GM12874 (cell line): ENCODE measurements at regions not wholly inside any gene's neighbourhood (a gene's known extent, or its start where the extent isn't known, plus 50 kb on each side); places are given as distances from the start of the nearest gene placed in this dataset.

Experiments
- CTCF ChIP-seq: IDR thresholded peaks from 2 replicates; pipeline ENCODE4 v1.5.1; 2011; ENCODE audit warnings: low read depth, mild to moderate bottlenecking, control low read depth, low read length, moderate library complexity; ENCODE audit not compliant: insufficient read depth

DNA sequence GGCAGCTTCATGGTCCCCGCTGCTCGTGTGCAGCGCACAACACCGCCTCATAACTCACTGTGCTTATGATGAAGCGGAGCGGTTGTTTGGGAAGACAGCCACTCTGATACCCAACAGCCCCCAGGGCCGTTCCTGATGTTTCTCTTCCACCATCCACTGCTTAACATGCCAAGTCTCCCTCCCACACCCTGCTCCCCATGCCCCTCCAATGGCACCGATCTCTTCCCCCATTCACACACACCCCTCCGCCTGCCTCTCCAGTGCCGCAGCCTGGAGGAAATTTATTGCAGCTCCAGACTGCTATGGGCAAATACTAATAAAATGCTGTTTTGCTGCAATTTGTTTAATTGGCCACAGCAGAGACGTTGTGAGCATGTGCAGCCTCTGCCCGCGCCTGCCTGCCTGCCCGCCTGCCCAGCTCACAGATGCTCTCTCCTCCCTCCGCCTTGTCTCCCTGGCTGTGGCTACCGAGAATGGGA lies 80.3 kb upstream of the LHX1 start:
- TF ChIP-seq CTCF: no peak

DNA sequence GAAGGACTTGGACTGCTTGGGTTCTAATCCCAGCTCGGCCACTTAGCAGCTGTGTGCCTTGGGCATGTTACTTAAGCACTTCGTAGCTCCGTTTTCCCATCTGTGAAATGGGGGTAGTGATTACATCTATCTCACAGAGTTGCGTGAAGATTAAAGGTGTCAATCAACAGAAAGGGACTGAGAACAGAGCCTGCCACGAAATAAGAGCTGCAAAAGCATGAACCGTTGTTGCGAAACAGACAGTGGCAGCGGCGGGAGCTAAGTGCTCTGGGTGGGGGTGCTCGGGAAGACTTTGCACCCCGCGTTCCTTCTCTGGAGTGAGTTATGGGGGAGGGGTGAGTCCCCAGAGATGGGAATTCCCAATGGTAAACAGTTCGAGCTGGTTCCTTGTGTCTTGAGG lies 79.6 kb upstream of the LHX1 start:
- TF ChIP-seq CTCF: no peak

DNA sequence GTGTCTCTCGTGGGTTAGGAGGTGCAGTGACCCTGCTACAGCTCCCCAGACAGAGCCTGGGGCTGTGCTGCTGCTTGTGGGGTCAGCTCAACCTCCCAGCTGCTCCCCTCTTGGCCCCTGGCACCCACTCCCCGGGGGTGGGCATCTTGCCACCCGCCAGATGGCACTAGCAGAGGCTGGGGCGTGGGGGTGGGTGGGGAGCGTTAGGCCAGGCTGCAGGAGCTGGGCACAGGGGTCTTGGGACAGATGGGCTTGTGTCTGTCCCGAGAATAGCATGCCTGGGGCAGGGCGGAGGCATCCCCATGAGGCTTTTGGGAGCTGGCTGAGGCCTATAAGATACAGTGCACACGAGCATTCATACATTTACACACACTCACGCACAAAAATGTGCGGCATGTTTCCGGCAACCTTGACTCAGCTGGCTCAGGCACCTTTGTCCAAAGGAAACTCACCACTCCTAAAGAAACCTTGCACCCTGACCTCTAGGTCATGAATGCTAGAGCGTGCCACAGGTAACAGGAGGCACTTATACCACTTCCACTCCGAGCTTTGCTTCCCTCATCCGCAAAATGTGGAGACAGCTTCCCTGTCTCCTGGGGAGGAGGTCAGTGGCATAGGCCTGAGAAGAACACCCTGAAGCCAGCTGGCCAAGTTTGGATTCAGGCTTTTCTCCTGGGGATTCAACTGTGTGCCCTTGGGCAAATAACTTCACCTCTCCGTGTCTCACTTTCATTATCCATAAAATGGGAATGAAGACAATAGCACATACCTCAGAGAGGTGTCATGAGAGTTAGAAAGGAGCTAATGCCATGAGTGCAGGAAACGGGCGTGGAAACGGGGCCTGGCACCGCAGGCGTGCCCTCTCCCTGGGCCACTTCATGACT lies 78.9 kb upstream of the LHX1 start:
- no peak for TF ChIP-seq CTCF

DNA sequence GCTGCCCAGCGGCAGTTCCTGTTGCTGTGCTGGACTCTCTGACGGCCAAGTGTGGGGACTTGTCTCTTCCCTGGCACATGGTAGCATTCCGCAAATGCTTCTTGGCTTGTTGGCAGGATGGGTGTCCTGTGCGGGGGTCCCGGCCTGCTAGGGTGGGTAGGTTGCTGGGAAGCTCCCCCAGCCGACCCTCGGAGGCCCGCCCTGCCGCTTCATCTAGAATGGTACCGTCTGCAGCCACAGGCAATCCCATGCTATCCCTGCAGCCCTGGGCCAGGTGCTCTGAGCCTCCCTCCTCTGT lies 78.3 kb upstream of the LHX1 start:
- TF ChIP-seq CTCF: no peak

GRCh38 chr17:36859706-36860105 lies 77.6 kb upstream of the LHX1 start:
- no peak for TF ChIP-seq CTCF

DNA sequence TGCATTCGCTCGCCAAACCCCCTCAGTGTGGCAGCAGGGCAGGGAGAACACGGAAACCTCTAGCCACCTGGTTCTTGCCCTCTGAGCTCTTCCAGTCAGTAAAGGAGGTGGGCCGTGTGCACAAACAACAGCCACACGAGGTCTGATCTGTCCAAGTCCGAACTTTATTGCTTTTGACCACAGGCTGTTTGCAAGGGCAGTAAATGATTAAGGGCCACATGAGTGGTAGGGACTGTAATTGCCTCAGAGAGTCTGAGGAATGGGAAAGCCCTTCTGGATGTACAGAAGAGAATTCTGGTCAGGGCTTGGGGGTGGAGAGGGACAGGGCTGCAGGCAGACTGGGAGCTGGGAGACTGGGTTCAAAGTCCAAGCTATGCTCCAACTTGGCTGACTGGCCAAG lies 75.7 kb upstream of the LHX1 start:
- TF ChIP-seq CTCF: no peak

DNA sequence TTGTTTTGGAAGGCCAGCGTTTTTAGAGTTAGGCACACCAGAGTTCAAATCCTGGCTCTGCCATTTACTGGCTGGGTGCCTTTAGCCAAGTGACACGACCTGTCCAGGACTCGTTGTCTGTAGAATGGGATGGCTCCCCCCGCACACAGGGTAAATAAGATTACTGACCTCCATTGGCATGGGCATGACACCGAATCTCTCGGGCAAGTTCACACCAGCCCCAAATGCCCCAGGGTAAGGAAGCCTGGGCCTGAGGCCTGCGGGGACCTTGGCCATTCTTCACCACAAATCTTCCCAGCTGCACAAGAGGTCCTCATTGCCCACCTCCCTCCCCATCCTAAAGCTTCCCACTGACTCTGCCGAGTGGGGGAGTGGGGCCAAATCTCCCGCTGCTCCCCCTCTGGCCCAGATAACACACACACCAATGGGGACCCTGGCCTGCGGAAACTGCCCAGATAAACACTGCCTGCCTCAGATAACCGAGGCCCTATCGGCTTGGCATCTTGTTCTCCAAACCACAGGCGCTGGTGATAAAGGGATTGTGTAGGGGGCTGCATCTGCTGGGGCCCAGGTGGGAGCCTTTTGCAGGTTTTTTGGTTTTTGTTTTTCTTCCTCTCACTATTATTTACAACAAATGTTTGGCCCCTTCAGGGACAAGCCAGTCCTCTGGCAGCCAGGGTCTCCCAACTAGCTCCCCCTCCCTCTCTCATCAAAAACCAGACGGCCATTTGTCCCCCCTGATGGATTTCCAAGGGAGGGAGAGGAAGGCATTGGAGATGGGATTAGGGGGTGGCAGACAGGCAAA lies 75.0 kb upstream of the LHX1 start:
- no peak for TF ChIP-seq CTCF
